ENCODE measurements at regions not wholly inside any gene's neighbourhood (a gene's known extent, or its start where the extent isn't known, plus 50 kb on each side); places are given as distances from the start of the nearest gene placed in this dataset.

- no peak overlapping the region for H3K4me3 Mint-ChIP-seq
- no peaks in the 10 kb centered on the region for H3K9me3 Mint-ChIP-seq
- no peaks in the 10 kb centered on the region for H3K36me3 Mint-ChIP-seq (ENCODE audit: low read depth)
- no peak for DNase-seq (ENCODE audit: low spot score)
- intact Hi-C loops (cut with micrococcal nuclease) = no loop called here
- H3K27me3 Mint-ChIP-seq (ENCODE audit: insufficient read depth) = no peaks in the 10 kb centered on the region
- no peaks in the 10 kb centered on the region for H3K4me1 Mint-ChIP-seq (ENCODE audit: low read depth)
- no peak overlapping the region for H3K27ac Mint-ChIP-seq
These were observed 585.9 kb downstream of the PCDH18 start for GRCh38 chr4:136946307-136946907.

DNA sequence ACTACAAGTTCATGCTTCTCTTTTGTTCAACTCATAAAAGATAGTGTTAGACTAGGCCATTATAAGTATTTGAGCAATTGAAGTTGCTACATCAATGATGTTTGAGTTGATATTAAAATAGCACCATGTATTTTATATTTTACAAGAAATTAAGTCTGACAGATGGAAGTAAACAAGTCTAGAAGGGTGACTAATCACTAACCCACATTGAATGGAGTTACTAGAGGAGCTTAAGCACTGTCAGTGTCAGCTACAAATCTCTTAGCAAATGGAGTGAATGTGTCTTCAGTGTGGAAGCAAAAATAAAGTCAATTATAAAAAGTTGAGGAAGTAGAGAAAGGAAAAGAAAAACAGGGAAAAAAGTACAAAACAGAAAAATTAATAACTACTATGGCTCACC, 592.5 kb downstream of the PCDH18 start:
- Mint-ChIP-seq H3K27ac (no peak overlapping the region), H3K27me3 (ENCODE audit: insufficient read depth) (no peaks in the 10 kb centered on the region), H3K4me3 (no peak overlapping the region), H3K4me1 (ENCODE audit: low read depth) (no peaks in the 10 kb centered on the region), H3K9me3 (no peaks in the 10 kb centered on the region), H3K36me3 (ENCODE audit: low read depth) (no peaks in the 10 kb centered on the region)
- intact Hi-C loops (cut with micrococcal nuclease) = no loop called here
- no peak for DNase-seq (ENCODE audit: low spot score)

DNA sequence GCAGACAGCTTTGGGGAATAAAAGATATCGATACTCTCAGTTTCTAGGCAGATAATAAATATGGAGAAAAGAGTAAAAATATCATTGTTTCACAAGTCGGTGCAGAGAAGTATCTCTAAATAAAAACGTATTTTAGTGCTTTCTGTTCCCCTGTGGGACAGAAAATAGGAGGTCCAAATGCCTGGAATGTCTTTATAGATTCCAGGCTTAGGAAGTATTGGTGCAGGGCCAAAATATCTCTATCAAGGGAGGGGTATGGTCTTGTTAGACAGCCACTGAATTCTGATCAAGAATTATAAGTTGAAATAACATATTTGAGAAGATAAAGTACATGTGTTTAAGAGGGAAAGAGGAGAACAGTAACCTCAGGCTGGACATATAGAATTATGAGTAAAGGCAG, 596.4 kb downstream of the PCDH18 start:
- Mint-ChIP-seq H3K4me3 (no peak overlapping the region), H3K36me3 (ENCODE audit: low read depth) (no peaks in the 10 kb centered on the region), H3K9me3 (no peaks in the 10 kb centered on the region), H3K27me3 (ENCODE audit: insufficient read depth) (no peaks in the 10 kb centered on the region), H3K4me1 (ENCODE audit: low read depth) (no peaks in the 10 kb centered on the region), H3K27ac (no peak overlapping the region)
- no peak for DNase-seq (ENCODE audit: low spot score)
- intact Hi-C loops (cut with micrococcal nuclease) = no loop called here

GRCh38 chr4:136935305-136935704, 597.0 kb downstream of the PCDH18 start:
- Mint-ChIP-seq H3K4me3 (no peak overlapping the region), H3K9me3 (no peaks in the 10 kb centered on the region), H3K27me3 (ENCODE audit: insufficient read depth) (no peaks in the 10 kb centered on the region), H3K27ac (no peak overlapping the region), H3K36me3 (ENCODE audit: low read depth) (no peaks in the 10 kb centered on the region), H3K4me1 (ENCODE audit: low read depth) (no peaks in the 10 kb centered on the region)
- no peak for DNase-seq (ENCODE audit: low spot score)
- intact Hi-C loops (cut with micrococcal nuclease) = no loop called here

DNA sequence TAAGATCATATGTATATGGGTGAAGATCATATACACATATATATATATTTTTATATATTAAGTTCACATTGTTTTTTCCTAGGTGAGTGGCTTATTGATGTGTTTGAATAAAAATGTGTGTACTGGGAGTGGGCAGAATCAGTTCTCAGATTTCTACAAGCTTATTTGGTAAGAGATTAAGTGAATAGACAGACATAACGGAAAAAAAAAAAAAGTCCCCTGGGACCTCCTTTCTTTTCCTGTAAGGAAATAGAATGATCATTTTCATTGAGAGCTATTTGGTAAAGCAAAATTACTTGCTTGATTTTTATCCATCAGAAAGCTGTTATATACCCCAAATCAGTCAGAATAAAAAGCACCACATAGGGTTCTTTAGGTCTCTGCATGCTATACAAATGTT, 597.7 kb downstream of the PCDH18 start:
- no peak overlapping the region for H3K27ac Mint-ChIP-seq
- H3K9me3 Mint-ChIP-seq = peaks cover 4% of the 10 kb centered on the region
- no peak overlapping the region for H3K4me3 Mint-ChIP-seq

DNA sequence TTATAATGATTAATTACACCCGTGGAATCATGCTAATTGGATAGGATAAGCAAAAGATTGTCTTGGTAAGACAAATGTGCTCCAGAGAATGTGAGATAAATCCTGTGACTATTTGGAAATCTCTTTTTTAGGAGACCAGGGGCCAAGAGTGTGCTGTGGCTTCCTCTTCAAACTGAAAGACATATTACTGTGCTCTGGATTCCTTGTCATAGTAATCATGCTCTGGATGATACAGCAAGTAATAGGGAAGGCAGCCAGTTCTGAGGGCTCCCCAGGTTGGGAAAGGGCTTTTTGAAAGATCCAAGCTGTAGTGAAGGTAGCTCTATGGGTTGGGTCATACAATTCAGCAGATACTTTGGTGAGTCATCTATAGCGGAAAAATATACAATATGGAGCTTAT, 600.5 kb downstream of the PCDH18 start:
- Mint-ChIP-seq H3K36me3 (ENCODE audit: low read depth) (no peaks in the 10 kb centered on the region), H3K27ac (no peak overlapping the region), H3K27me3 (ENCODE audit: insufficient read depth) (no peaks in the 10 kb centered on the region), H3K4me3 (no peak overlapping the region), H3K4me1 (ENCODE audit: low read depth) (no peaks in the 10 kb centered on the region), H3K9me3 (peaks cover 10% of the 10 kb centered on the region)
- DNase-seq (ENCODE audit: low spot score) = no peak
- intact Hi-C loops (cut with micrococcal nuclease) = no loop called here

More for the DNA sequence above, 597.7 kb downstream of the PCDH18 start:
- no peak for DNase-seq (ENCODE audit: low spot score)
- Mint-ChIP-seq H3K4me1 (ENCODE audit: low read depth) (no peaks in the 10 kb centered on the region), H3K27me3 (ENCODE audit: insufficient read depth) (no peaks in the 10 kb centered on the region), H3K36me3 (ENCODE audit: low read depth) (no peaks in the 10 kb centered on the region)
- intact Hi-C loops (cut with micrococcal nuclease) = no loop called here

GRCh38 chr4:136928957-136929411, 603.3 kb downstream of the PCDH18 start:
- H3K4me3 Mint-ChIP-seq = no peak overlapping the region
- intact Hi-C loops (cut with micrococcal nuclease) = no loop called here
- no peaks in the 10 kb centered on the region for H3K36me3 Mint-ChIP-seq (ENCODE audit: low read depth)
- no peak overlapping the region for H3K27ac Mint-ChIP-seq
- H3K27me3 Mint-ChIP-seq (ENCODE audit: insufficient read depth) = no peaks in the 10 kb centered on the region
- H3K4me1 Mint-ChIP-seq (ENCODE audit: low read depth) = no peaks in the 10 kb centered on the region
- no peak for DNase-seq (ENCODE audit: low spot score)
- H3K9me3 Mint-ChIP-seq = peaks cover 10% of the 10 kb centered on the region

- Mint-ChIP-seq H3K27me3 (ENCODE audit: insufficient read depth) (no peaks in the 10 kb centered on the region), H3K9me3 (peaks cover 10% of the 10 kb centered on the region), H3K4me3 (no peak overlapping the region), H3K4me1 (ENCODE audit: low read depth) (no peaks in the 10 kb centered on the region), H3K27ac (no peak overlapping the region), H3K36me3 (ENCODE audit: low read depth) (no peaks in the 10 kb centered on the region)
- intact Hi-C loops (cut with micrococcal nuclease) = no loop called here
- no peak for DNase-seq (ENCODE audit: low spot score)
These were observed 605.1 kb downstream of the PCDH18 start for GRCh38 chr4:136927172-136927571.

- H3K27me3 Mint-ChIP-seq (ENCODE audit: insufficient read depth) = no peaks in the 10 kb centered on the region
- H3K36me3 Mint-ChIP-seq (ENCODE audit: low read depth) = no peaks in the 10 kb centered on the region
- H3K9me3 Mint-ChIP-seq = peaks cover 10% of the 10 kb centered on the region
- DNase-seq (ENCODE audit: low spot score) = no peak
- H3K27ac Mint-ChIP-seq = no peak overlapping the region
- H3K4me1 Mint-ChIP-seq (ENCODE audit: low read depth) = no peaks in the 10 kb centered on the region
- intact Hi-C loops (cut with micrococcal nuclease) = no loop called here
- no peak overlapping the region for H3K4me3 Mint-ChIP-seq
These were observed 607.1 kb downstream of the PCDH18 start for GRCh38 chr4:136925203-136925602.

- Mint-ChIP-seq H3K4me3 (no peak overlapping the region), H3K4me1 (ENCODE audit: low read depth) (no peaks in the 10 kb centered on the region), H3K27ac (no peak overlapping the region), H3K9me3 (no peaks in the 10 kb centered on the region), H3K27me3 (ENCODE audit: insufficient read depth) (no peaks in the 10 kb centered on the region), H3K36me3 (ENCODE audit: low read depth) (no peaks in the 10 kb centered on the region)
- DNase-seq (ENCODE audit: low spot score) = no peak
- intact Hi-C loops (cut with micrococcal nuclease) = no loop called here
These were observed 610.2 kb downstream of the PCDH18 start for GRCh38 chr4:136922066-136922465.

DNA sequence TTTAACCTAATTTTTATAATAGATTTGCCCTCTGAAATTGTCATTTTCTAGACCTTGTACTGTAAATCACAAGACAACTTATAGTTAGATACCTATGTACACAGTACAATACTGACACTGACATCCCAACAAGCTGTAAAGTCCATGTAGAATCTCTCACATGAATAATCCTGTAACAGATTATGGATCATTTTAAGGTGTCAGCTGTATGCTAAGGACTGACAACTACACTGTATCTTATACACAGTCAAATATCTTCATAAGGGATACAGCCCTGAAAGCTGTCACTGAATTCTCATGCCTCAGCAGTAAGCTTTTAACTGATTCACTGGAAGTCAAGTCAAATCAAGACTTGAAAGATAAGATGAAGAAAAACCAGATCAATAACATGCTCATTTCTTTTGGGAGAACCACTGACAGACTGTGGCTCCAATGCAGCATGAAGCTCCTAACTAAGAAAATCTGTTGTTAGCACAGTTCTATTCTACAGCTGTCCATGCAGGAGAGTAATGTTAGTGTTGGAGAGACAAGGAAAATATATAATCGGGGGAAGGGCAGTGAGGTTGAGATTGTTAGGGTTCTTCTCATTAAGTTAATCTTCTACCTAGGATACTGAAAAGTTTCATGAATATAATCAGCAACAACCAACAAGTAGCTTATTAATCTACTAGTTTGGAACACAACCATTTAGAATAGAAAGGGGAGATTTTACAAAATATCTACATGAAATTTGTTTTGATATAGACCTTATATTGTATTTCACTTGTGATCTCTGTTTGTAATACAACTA, 612.0 kb downstream of the PCDH18 start:
- no peaks in the 10 kb centered on the region for H3K27me3 Mint-ChIP-seq (ENCODE audit: insufficient read depth)
- intact Hi-C loops (cut with micrococcal nuclease) = no loop called here
- H3K36me3 Mint-ChIP-seq (ENCODE audit: low read depth) = no peaks in the 10 kb centered on the region
- no peak overlapping the region for H3K4me3 Mint-ChIP-seq
- H3K9me3 Mint-ChIP-seq = no peaks in the 10 kb centered on the region
- H3K4me1 Mint-ChIP-seq (ENCODE audit: low read depth) = no peaks in the 10 kb centered on the region
- no peak overlapping the region for H3K27ac Mint-ChIP-seq
- DNase-seq (ENCODE audit: low spot score) = no peak

DNA sequence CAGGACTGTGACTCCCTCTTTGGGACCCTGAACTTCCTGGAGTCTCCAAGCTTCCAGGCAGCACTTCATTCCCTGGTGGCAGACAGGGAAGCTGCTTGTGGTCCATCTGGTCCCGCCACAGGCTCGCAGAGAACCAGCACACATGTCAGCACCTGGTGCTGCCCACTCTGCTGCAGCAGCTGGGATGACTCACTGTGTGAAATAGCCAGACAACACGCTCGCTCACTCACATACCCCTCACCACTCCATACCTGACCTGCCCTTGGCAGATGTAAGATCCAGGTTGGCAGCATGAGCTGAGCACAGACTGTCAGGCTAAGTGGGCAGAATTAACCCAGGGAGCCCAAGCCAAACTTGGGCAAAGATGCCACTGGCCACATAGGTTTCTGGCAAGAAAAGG, 613.5 kb downstream of the PCDH18 start:
- no peaks in the 10 kb centered on the region for H3K27me3 Mint-ChIP-seq (ENCODE audit: insufficient read depth)
- no peaks in the 10 kb centered on the region for H3K4me1 Mint-ChIP-seq (ENCODE audit: low read depth)
- no peaks in the 10 kb centered on the region for H3K36me3 Mint-ChIP-seq (ENCODE audit: low read depth)
- H3K4me3 Mint-ChIP-seq = no peak overlapping the region
- no peak overlapping the region for H3K27ac Mint-ChIP-seq
- intact Hi-C loops (cut with micrococcal nuclease) = no loop called here
- H3K9me3 Mint-ChIP-seq = no peaks in the 10 kb centered on the region
- no peak for DNase-seq (ENCODE audit: low spot score)

GRCh38 chr4:136917312-136918110, 614.8 kb downstream of the PCDH18 start:
- Mint-ChIP-seq H3K27me3 (ENCODE audit: insufficient read depth) (no peaks in the 10 kb centered on the region), H3K9me3 (no peaks in the 10 kb centered on the region), H3K4me3 (no peak overlapping the region), H3K27ac (no peak overlapping the region), H3K4me1 (ENCODE audit: low read depth) (no peaks in the 10 kb centered on the region), H3K36me3 (ENCODE audit: low read depth) (no peaks in the 10 kb centered on the region)
- DNase-seq (ENCODE audit: low spot score) = no peak
- intact Hi-C loops (cut with micrococcal nuclease) = no loop called here

Data from activated T-helper 1 cell treated with anti-CD3 and anti-CD28 coated beads, Interleukin-12 subunit alpha, Interleukin-12 subunit beta, Interleukin-2, Interleukin-4 antibody, amounts not matched to agents 30 ng/mL and 10 ng/mL and 1 ng/mL, durations not matched to agents 14 hours and 24 hours and 36 hours (primary cell).